ENCODE measurements at regions not wholly inside any gene's neighbourhood (a gene's known extent, or its start where the extent isn't known, plus 50 kb on each side); places are given as distances from the start of the nearest gene placed in this dataset.

GRCh38 chr13:26822146-26822545, 61.6 kb upstream of the GPR12 start:
- DNase-seq, result no peak

DNA sequence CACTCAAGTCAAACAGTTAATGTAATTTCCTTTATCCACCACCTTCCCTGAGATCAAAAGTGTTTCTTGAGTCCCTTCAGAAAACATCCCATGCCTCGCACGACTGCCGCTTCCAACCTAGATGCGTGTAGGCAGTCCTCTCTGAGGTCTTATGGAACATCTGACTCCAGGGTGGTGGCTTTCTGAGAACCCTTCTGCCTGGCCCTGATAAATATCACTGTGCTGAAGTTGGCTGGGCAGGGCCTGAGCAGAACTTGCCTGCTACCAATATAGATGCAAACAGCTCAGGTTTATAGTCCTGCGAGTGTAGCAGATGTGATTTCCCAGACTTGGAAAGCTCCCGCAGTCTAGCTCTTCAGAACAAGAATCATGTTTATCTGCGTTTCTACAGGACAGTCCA, 61.1 kb upstream of the GPR12 start:
- DNase-seq, result no peak

- DNase-seq, result no peak
Measured at GRCh38 chr13:26820871-26821270, 60.3 kb upstream of the GPR12 start.

- DNase-seq, result no peak
Measured at GRCh38 chr13:26819046-26819445, 58.5 kb upstream of the GPR12 start.

DNA sequence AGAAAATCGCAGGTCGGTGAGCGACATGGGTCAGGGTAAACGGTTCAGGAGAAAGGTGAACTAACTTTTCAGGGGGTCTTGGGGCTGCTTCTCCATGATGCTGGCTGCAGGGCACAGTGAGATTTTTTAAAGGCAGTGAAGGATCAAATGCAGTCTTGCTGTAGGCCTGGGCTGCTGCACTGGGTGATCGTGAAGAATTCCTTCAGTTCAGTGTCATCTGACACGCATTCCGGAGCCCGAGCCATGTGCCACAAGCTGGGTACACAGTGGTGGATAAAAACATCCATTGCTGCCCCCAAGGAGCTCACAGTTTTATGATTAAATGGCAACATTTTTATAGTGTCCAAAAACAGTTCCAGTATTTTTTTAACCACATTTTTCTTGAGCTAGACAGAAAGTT, 56.3 kb upstream of the GPR12 start:
- DNase-seq, result no peak

DNA sequence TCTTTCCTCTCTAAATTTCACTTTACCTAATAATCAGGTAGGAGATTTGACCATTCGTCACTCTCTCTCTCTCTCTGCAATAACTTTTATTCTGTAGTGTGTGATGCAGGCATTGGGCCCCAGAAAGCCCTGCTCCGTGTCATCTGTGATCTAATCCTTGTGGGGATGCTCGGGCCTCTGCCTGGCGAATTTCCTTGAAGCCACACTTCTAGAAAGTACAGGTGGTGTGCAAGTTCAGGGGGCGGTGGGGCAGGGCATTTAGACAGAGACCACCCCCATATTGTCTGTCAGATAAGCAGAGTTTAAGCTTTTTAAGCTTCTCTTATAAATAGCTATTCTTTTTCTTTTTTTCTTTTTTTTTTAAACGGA, 53.4 kb upstream of the GPR12 start:
- DNase-seq, result no peak

DNA sequence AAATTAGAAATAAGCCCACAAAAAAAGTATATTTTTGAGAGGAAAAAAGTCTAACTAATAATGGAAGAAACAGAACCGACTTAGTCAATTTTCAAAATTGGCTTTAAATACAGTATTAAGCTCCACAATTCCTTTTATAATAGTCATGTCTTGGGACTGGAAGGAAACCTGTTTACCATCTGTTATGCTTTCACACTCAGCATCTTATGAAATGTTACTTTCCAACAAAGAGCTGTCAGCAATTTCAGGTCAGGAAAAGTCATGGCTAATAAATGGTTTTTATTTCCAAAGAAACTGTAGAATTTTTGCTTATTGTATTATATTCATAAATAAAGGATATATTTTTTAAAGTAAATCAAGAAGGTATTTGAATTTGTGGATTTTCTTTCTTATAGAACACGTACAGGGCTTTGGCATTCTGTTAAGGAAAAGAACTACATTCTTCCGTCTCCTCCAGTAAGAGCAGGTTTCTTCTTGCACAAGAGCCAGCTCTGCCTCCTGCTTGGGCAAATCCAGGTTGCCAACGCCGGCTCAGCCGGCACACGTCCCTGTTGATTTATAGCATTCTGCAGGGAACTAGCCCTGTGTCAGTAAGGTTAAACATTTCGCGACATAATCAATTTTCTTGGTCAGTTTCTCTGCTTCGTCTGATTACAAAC, 52.9 kb upstream of the GPR12 start:
- DNase-seq, result no peak

- DNase-seq, result no peak
Measured at GRCh38 chr13:26811581-26811980, 51.0 kb upstream of the GPR12 start.

Data from SW 1271 (cell line).